ENCODE measurements at regions not wholly inside any gene's neighbourhood (a gene's known extent, or its start where the extent isn't known, plus 50 kb on each side); places are given as distances from the start of the nearest gene placed in this dataset.

DNA sequence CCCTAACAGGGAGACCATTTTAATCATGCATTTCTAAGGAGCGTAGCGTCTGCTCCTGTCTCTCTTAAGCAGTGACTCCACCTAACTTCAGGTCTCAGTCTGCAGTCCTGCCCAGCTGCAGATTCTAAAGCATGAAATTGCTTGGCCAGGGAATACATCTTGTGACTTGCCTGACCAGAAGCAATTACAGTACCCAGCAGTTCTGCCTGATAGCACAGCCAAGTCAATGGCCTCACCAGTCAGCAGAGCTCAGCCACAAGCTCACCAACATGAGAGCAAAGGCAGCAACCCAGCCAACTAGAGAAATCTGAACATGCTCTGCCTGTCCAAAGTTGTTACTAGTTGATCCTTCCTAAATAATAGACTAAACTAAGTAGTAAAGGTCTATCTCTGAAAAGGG lies 2011.9 kb upstream of the PCDH10 start:
- TF ChIP-seq, protein P1, sequence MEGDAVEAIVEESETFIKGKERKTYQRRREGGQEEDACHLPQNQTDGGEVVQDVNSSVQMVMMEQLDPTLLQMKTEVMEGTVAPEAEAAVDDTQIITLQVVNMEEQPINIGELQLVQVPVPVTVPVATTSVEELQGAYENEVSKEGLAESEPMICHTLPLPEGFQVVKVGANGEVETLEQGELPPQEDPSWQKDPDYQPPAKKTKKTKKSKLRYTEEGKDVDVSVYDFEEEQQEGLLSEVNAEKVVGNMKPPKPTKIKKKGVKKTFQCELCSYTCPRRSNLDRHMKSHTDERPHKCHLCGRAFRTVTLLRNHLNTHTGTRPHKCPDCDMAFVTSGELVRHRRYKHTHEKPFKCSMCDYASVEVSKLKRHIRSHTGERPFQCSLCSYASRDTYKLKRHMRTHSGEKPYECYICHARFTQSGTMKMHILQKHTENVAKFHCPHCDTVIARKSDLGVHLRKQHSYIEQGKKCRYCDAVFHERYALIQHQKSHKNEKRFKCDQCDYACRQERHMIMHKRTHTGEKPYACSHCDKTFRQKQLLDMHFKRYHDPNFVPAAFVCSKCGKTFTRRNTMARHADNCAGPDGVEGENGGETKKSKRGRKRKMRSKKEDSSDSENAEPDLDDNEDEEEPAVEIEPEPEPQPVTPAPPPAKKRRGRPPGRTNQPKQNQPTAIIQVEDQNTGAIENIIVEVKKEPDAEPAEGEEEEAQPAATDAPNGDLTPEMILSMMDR (IDR thresholded peaks at IDR 0.05; ENCODE audit: insufficient read depth, low read depth, low read length, missing control alignments), result no peak
- DNase-seq (ENCODE audit: low read depth), result no peak

DNA sequence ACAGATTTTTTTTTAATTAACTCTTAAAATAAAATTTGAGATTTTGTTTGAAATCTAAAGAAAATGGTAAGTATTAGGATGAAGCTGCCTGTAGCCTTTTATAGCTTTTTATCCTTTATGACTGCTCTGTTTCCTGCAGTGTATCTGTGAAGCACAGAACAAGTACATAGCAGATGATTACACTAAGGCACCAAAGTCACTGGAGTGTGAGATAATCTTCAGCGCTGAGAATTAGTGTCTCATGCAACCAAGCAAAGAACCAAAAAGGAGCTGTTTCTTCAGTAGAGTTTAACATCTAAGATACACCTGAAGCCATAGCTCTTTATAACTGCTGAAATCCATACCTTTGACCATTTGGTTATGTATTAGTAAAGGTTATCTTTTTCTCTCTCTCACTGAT lies 1989.8 kb upstream of the PCDH10 start:
- no peak overlapping the region for H3K4me3 ChIP-seq (ENCODE audit: low read length)
- DNase-seq (ENCODE audit: low read depth), result no peak
- TF ChIP-seq, protein P1 (IDR thresholded peaks at IDR 0.05; ENCODE audit: insufficient read depth, low read depth, low read length, missing control alignments), result no peak

More for the DNA sequence above, 2011.9 kb upstream of the PCDH10 start:
- H3K4me3 ChIP-seq (ENCODE audit: low read length), result no peak overlapping the region

DNA sequence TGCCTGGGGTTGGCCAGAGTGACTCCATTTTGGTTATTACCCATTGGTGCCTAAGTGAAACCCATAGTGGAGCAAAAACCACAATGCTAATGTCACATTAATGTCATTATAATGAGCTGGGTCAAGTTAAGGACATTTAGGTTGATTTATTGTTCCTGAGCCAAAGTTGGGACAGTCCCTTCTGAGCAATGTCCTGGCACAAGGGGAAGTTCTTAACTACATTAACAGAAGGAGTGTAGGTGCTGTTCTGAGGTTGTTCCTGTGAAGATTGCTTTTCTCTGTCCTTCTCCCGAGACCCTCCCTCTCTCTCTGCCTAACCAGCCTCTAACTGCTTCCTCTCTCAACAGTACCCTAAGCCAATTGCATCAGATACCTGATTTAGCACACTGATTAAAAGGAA lies 1956.8 kb upstream of the PCDH10 start:
- TF ChIP-seq, protein P1 (IDR thresholded peaks at IDR 0.05; ENCODE audit: insufficient read depth, low read depth, low read length, missing control alignments), result no peak
- no peak for DNase-seq (ENCODE audit: low read depth)
- H3K4me3 ChIP-seq (ENCODE audit: low read length), result no peak overlapping the region

DNA sequence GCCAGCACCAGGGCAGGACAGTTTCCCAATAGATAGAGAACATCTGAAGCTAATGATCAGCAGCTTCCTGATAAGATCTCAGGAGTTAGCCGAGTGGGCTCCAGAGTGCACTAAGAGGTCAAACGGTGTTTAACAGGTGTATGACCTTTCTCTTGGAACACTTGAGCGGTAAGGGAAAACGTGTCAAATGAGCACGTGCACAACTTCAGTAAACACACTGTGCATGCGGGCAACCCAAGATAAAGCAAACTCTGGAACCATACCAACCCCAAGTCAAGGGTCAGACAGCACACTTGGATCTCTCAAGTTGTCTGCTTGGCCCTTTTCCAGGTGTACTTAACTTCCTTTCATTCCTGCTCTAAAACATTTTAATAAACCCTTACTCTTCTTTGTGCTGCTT lies 1941.5 kb upstream of the PCDH10 start:
- no peak for DNase-seq (ENCODE audit: low read depth)
- TF ChIP-seq, protein P1 (IDR thresholded peaks at IDR 0.05; ENCODE audit: insufficient read depth, low read depth, low read length, missing control alignments), result no peak
- H3K4me3 ChIP-seq (ENCODE audit: low read length), result no peak overlapping the region

DNA sequence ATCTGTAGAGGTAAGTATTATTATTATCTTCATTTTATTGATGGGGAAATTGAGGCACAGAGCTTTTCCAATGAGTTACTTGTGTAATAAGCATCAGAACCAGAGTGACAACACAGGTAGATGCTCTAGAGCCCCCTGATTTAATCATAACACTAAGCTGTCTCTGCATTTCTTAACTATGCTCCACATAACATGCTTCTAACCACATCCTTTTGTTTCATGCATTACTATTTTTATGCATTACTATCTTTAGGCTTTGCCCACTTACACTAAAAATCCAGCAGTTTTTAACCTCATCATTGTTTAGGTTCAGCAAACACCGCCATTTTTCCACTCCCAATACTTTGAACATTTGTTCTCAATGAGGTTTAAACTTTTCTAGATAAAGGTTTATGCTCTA lies 1900.8 kb upstream of the PCDH10 start:
- TF ChIP-seq, protein P1 (IDR thresholded peaks at IDR 0.05; ENCODE audit: insufficient read depth, low read depth, low read length, missing control alignments), result no peak
- H3K4me3 ChIP-seq (ENCODE audit: low read length), result no peak overlapping the region
- no peak for DNase-seq (ENCODE audit: low read depth)

DNA sequence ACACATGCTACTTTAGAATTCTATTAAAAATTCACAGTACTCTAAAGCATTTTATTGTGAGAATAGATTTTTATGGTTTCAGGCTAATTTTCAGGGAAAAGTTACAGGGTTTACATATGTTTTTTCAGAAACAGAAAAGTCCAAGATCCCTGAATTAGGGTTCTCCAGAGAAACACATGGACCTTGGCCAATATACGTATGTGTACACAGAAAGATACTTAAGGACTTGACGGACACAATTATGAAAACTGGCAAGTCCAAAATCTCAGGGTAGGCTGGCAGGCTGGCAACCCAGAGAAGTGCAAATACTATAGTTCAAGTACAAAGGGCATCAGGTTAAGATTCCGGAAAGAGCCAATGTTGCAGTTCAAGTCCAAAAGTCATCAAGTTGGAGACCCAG lies 1897.8 kb upstream of the PCDH10 start:
- TF ChIP-seq, protein P1 (IDR thresholded peaks at IDR 0.05; ENCODE audit: insufficient read depth, low read depth, low read length, missing control alignments), result no peak
- H3K4me3 ChIP-seq (ENCODE audit: low read length), result no peak overlapping the region
- DNase-seq (ENCODE audit: low read depth), result no peak

DNA sequence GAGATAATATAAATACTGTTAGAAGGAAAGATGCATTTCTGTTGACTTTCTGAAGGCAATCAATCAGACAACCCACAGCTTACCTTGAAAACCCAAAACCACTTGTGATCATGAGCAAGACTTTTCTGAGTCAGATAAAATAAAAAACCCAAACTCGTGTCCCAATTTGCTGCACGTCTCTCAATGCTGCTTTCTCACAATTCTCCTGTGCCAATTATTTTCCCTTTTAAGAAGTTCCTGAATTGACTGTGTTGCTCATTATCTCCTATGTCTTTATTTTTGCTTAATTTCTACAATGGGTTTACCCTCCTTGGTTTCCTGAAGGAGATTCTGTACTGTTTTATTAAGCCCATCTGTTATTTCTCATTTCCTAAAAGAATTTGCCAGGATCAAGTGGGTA lies 1891.9 kb upstream of the PCDH10 start:
- TF ChIP-seq, protein P1 (IDR thresholded peaks at IDR 0.05; ENCODE audit: insufficient read depth, low read depth, low read length, missing control alignments), result no peak
- DNase-seq (ENCODE audit: low read depth), result no peak
- no peak overlapping the region for H3K4me3 ChIP-seq (ENCODE audit: low read length)
